Upper lobe of right lung (tissue), 1 donor: ENCODE measurements at regions not wholly inside any gene's neighbourhood (a gene's known extent, or its start where the extent isn't known, plus 50 kb on each side); places are given as distances from the start of the nearest gene placed in this dataset.
"Not testable (repeated sequence)": the region's sequence is repeated elsewhere in the genome, so short reads cannot be mapped to it uniquely, and the experiment has no call there.

Experiments used
- ATAC-seq: fragments of 200-7000 bp; cut with Tn5 transposase; one replicate; pipeline ENCODE4 v1.9.1; 2020; ENCODE audit warnings: mild to moderate bottlenecking, moderate library complexity
- DNase-seq: peaks from one replicate; pipeline ENCODE4 v3.0.0-alpha.2; 2020
- H3K27ac ChIP-seq: fragments of 200-600 bp; one replicate; pipeline ENCODE4 v1.8.0; 2022
- H3K27me3 ChIP-seq: fragments of 200-600 bp; one replicate; pipeline ENCODE4 v1.8.0; 2022; ENCODE audit warnings: mild to moderate bottlenecking
- H3K36me3 ChIP-seq: fragments of 200-600 bp; one replicate; pipeline ENCODE4 v1.8.0; 2022
- H3K4me1 ChIP-seq: fragments of 200-600 bp; one replicate; pipeline ENCODE4 v1.8.0; 2022
- H3K4me3 ChIP-seq: fragments of 200-600 bp; one replicate; pipeline ENCODE4 v1.8.0; 2022; ENCODE audit warnings: mild to moderate bottlenecking
- H3K9me3 ChIP-seq: fragments of 200-600 bp; one replicate; pipeline ENCODE4 v1.8.0; 2022
- CTCF ChIP-seq: fragments of 200-600 bp; IDR thresholded peaks from one replicate; pipeline ENCODE4 v1.8.0; 2022; ENCODE audit warnings: antibody characterized with exemption
- intact Hi-C: fragments of 100-400 bp; cut with DNase I; formaldehyde crosslinking; loops from one replicate; pipeline ENCODE4 v1.11.0; 2022
- donor health status: DM: no; HTN: yes; CAD: no; lungs with severe emphysema.

GRCh38 chr5:17854901-17855300 lies 220.6 kb downstream of the TAF11L14 start:
- Histone ChIP-seq H3K4me3 (no peak overlapping the region), H3K36me3 (no peaks in the 10 kb centered on the region), H3K27me3 (no peaks in the 10 kb centered on the region), H3K9me3 (no peaks in the 10 kb centered on the region), H3K4me1 (no peaks in the 10 kb centered on the region), H3K27ac (no peak overlapping the region)
- DNase-seq (no peak), ATAC-seq (no peak)
- no peak for TF ChIP-seq CTCF
- intact Hi-C loops, result no loop called here

GRCh38 chr5:17860660-17861315 lies 226.5 kb downstream of the TAF11L14 start:
- H3K27me3 ChIP-seq, result no peaks in the 10 kb centered on the region
- intact Hi-C loops, result no loop called here
- no peak for TF ChIP-seq CTCF
- no peak overlapping the region for H3K4me3 ChIP-seq
- DNase-seq, result no peak
- H3K9me3 ChIP-seq, result no peaks in the 10 kb centered on the region
- no peak overlapping the region for H3K27ac ChIP-seq
- H3K36me3 ChIP-seq, result no peaks in the 10 kb centered on the region
- peak; percentile 64 for ATAC-seq
- H3K4me1 ChIP-seq, result no peaks in the 10 kb centered on the region

GRCh38 chr5:17864903-17865302 lies 230.6 kb downstream of the TAF11L14 start:
- intact Hi-C loops, H3K36me3 ChIP-seq, DNase-seq, H3K9me3 ChIP-seq, H3K27ac ChIP-seq, H3K4me3 ChIP-seq, H3K27me3 ChIP-seq, H3K4me1 ChIP-seq, ATAC-seq: not testable (repeated sequence)

- intact Hi-C loops, H3K4me3 ChIP-seq, ATAC-seq, H3K27ac ChIP-seq, H3K36me3 ChIP-seq, H3K4me1 ChIP-seq, DNase-seq, H3K27me3 ChIP-seq: not testable (repeated sequence)
- H3K9me3 ChIP-seq, result peaks cover 10% of the 10 kb centered on the region
Observed at GRCh38 chr5:17865966-17866365, 231.7 kb downstream of the TAF11L14 start.

- H3K4me3 ChIP-seq, result no peak overlapping the region
- no peaks in the 10 kb centered on the region for H3K27me3 ChIP-seq
- no peaks in the 10 kb centered on the region for H3K36me3 ChIP-seq
- H3K27ac ChIP-seq, result no peak overlapping the region
- no peaks in the 10 kb centered on the region for H3K4me1 ChIP-seq
- DNase-seq, result no peak
- peaks cover 10% of the 10 kb centered on the region for H3K9me3 ChIP-seq
- no peak for ATAC-seq
- TF ChIP-seq CTCF, result no peak
- intact Hi-C loops, result no loop called here
Observed at GRCh38 chr5:17872204-17872603, 237.9 kb downstream of the TAF11L14 start.

GRCh38 chr5:17878541-17878940 lies 244.3 kb downstream of the TAF11L14 start:
- no peak for TF ChIP-seq CTCF
- H3K27me3 ChIP-seq, result no peaks in the 10 kb centered on the region
- intact Hi-C loops, result no loop called here
- ATAC-seq, result no peak
- DNase-seq, result no peak
- no peaks in the 10 kb centered on the region for H3K9me3 ChIP-seq
- no peak overlapping the region for H3K27ac ChIP-seq
- no peak overlapping the region for H3K4me3 ChIP-seq
- H3K36me3 ChIP-seq, result no peaks in the 10 kb centered on the region
- no peaks in the 10 kb centered on the region for H3K4me1 ChIP-seq

- H3K27ac ChIP-seq, result no peak overlapping the region
- TF ChIP-seq CTCF, result no peak
- intact Hi-C loops, result no loop called here
- DNase-seq (no peak), ATAC-seq (no peak)
- no peaks in the 10 kb centered on the region for H3K27me3 ChIP-seq
- H3K9me3 ChIP-seq, result no peaks in the 10 kb centered on the region
- no peaks in the 10 kb centered on the region for H3K4me1 ChIP-seq
- H3K4me3 ChIP-seq, result no peak overlapping the region
- no peaks in the 10 kb centered on the region for H3K36me3 ChIP-seq
Observed at GRCh38 chr5:17879276-17879675, 245.0 kb downstream of the TAF11L14 start.
